Hypothalamus (tissue), 51 donors: ENCODE measurements at regions not wholly inside any gene's neighbourhood (a gene's known extent, or its start where the extent isn't known, plus 50 kb on each side); places are given as distances from the start of the nearest gene placed in this dataset.
"Not testable (repeated sequence)": the region's sequence is repeated elsewhere in the genome, so short reads cannot be mapped to it uniquely, and the experiment has no call there.

Source experiments
- DNase-seq, 51 donors: peaks; one replicate each; lab custom pipeline; 2025; lab: John Stamatoyannopoulos, UW

GRCh38 chr7:65074959-65075358 is 68.5 kb upstream of the ERV3-1 start:
- not testable (repeated sequence) for DNase-seq

GRCh38 chr7:65073160-65073559 is 66.7 kb upstream of the ERV3-1 start:
- DNase-seq, result not testable (repeated sequence)

- DNase-seq, result not testable (repeated sequence)
Observed at GRCh38 chr7:65071854-65072431, 65.5 kb upstream of the ERV3-1 start.

- not testable (repeated sequence) for DNase-seq
Observed at GRCh38 chr7:65069476-65069875, 63.0 kb upstream of the ERV3-1 start.

GRCh38 chr7:65062566-65062965 is 56.1 kb upstream of the ERV3-1 start:
- not testable (repeated sequence) for DNase-seq

- not testable (repeated sequence) for DNase-seq
Observed at GRCh38 chr7:65059247-65059646, 52.8 kb upstream of the ERV3-1 start.
